PC-3 (cell line): ENCODE measurements at regions not wholly inside any gene's neighbourhood (a gene's known extent, or its start where the extent isn't known, plus 50 kb on each side); places are given as distances from the start of the nearest gene placed in this dataset.

Experiments
- ATAC-seq: fragments of 200-7000 bp; cut with Tn5 transposase; 2 replicates; pipeline ENCODE4 v1.9.1; 2020; ENCODE audit warnings: mild to moderate bottlenecking, moderate library complexity
- BruUV-seq: library from RNA; stranded (reverse); fragments of 400-500 nt; replicated peaks from 2 replicates; lab custom pipeline; 2021; lab: Mats Ljungman, UMichigan
- CTCF ChIA-PET: fragments of 300-600 bp; sonication (Branson Sonifier 250); formaldehyde crosslinking; loops from one replicate; lab custom pipeline; 2022; ENCODE audit warnings: antibody characterized with exemption; lab: Charles Lee
- POLR2A ChIA-PET: fragments of 300-600 bp; sonication (Branson Sonifier 250); formaldehyde crosslinking; loops from one replicate; lab custom pipeline; 2022; ENCODE audit warnings: antibody characterized with exemption; ENCODE audit not compliant: unreplicated experiment; lab: Charles Lee
- DNase-seq: peaks from one replicate; pipeline ENCODE4 v3.0.0-alpha.2; 2015
- H2AFZ ChIP-seq: fragments of 300-600 bp; sonication (generic); 2 replicates; pipeline ENCODE4 v1.6.0; 2016; ENCODE audit warnings: antibody characterized with exemption, low read length
- H3F3A ChIP-seq: fragments of 300-600 bp; sonication (generic); one replicate; pipeline ENCODE4 v1.6.0; 2017; ENCODE audit warnings: antibody characterized with exemption, low read length, control low read depth, mild to moderate bottlenecking; ENCODE audit not compliant: unreplicated experiment
- H3K27ac ChIP-seq: fragments of 300-600 bp; sonication (generic); 2 replicates; pipeline ENCODE4 v1.5.1; 2016; ENCODE audit warnings: mild to moderate bottlenecking, low read length
- H3K27me3 ChIP-seq: fragments of 300-600 bp; sonication (generic); 2 replicates; pipeline ENCODE4 v1.6.1; 2016; ENCODE audit warnings: low read length, mixed read lengths
- H3K36me3 ChIP-seq: fragments of 300-600 bp; sonication (generic); 2 replicates; pipeline ENCODE4 v1.6.1; 2016; ENCODE audit warnings: low read depth, mixed run types, low read length, mixed read lengths
- H3K4me1 ChIP-seq: fragments of 300-600 bp; sonication (generic); 2 replicates; pipeline ENCODE4 v1.5.1; 2016; ENCODE audit warnings: low read length; ENCODE audit not compliant: insufficient read depth
- H3K4me2 ChIP-seq: fragments of 300-600 bp; sonication (generic); 2 replicates; pipeline ENCODE4 v1.6.0; 2016; ENCODE audit warnings: low read length
- H3K4me3 ChIP-seq: fragments of 300-600 bp; sonication (generic); 2 replicates; pipeline ENCODE4 v1.5.1; 2016; ENCODE audit warnings: mild to moderate bottlenecking, low read length, mixed read lengths
- H3K79me2 ChIP-seq: fragments of 300-600 bp; sonication (generic); 2 replicates; pipeline ENCODE4 v1.6.1; 2017; ENCODE audit warnings: low read length, mixed read lengths
- H3K9ac ChIP-seq: fragments of 300-600 bp; sonication (generic); 2 replicates; pipeline ENCODE4 v1.6.0; 2016; ENCODE audit warnings: mild to moderate bottlenecking, low read length
- H3K9me2 ChIP-seq: fragments of 300-600 bp; sonication (generic); replicated peaks from 2 replicates; pipeline ENCODE4 v1.6.1; 2016; ENCODE audit warnings: mixed run types, low read length, mixed read lengths
- H3K9me3 ChIP-seq: fragments of 300-600 bp; sonication (generic); 2 replicates; pipeline ENCODE4 v1.6.1; 2016; ENCODE audit warnings: low read length, mixed read lengths
- H4K20me1 ChIP-seq: fragments of 300-600 bp; sonication (generic); 2 replicates; pipeline ENCODE4 v1.6.1; 2016; ENCODE audit warnings: low read length, mixed read lengths
- EZH2 ChIP-seq: fragments of 300-600 bp; sonication (generic); IDR thresholded peaks from one replicate; pipeline ENCODE4 v1.6.1; 2017; ENCODE audit warnings: antibody characterized with exemption, mild to moderate bottlenecking, low read length; ENCODE audit not compliant: unreplicated experiment
- EZH2phosphoT487 ChIP-seq: fragments of 300-600 bp; sonication (generic); IDR thresholded peaks from 2 replicates; pipeline ENCODE4 v1.6.1; 2018; ENCODE audit warnings: mild to moderate bottlenecking, antibody characterized with exemption, low read length, borderline replicate concordance
- intact Hi-C: fragments of 100-400 bp; cut with micrococcal nuclease; formaldehyde crosslinking; loops from 2 replicates; pipeline ENCODE4 v1.9.0; 2023
- TF ChIP-seq, protein P1 (sequence below): fragments of 300-600 bp; sonication (generic); conservative IDR thresholded peaks from 2 replicates; pipeline ENCODE4 v1.5.1; 2017; ENCODE audit warnings: antibody characterized with exemption, low read depth, mild to moderate bottlenecking, low read length

DNA sequence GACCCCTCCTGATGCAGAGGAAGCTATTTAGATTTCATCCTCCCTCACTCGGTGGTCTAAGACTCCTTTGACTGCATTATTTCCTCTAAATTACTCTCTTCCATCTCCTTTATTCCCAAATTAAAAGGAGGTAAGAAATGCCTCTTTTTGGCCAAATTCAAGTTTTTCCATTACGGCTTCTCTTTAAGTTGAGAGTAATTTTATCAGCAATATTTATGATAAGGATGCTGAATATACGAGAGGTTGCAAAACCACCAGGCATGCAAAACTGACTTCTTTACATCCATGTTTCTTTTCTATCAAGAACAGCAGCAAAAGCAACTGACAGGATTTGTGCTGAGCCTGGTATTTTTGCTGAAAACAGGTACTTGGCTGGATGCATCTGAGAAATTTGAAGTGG is 262.0 kb upstream of the RARB start:
- TF ChIP-seq EZH2phosphoT487 (no peak), EZH2 (no peak)
- TF ChIP-seq, protein P1, sequence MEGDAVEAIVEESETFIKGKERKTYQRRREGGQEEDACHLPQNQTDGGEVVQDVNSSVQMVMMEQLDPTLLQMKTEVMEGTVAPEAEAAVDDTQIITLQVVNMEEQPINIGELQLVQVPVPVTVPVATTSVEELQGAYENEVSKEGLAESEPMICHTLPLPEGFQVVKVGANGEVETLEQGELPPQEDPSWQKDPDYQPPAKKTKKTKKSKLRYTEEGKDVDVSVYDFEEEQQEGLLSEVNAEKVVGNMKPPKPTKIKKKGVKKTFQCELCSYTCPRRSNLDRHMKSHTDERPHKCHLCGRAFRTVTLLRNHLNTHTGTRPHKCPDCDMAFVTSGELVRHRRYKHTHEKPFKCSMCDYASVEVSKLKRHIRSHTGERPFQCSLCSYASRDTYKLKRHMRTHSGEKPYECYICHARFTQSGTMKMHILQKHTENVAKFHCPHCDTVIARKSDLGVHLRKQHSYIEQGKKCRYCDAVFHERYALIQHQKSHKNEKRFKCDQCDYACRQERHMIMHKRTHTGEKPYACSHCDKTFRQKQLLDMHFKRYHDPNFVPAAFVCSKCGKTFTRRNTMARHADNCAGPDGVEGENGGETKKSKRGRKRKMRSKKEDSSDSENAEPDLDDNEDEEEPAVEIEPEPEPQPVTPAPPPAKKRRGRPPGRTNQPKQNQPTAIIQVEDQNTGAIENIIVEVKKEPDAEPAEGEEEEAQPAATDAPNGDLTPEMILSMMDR: no peak
- Histone ChIP-seq H3K36me3 (no peaks in the 10 kb centered on the region), H3K27me3 (no peaks in the 10 kb centered on the region), H3K9me3 (0 out of 2 replicates have a peak, but pooled peaks cover 3% of the 10 kb centered on the region), H3K79me2 (no peaks in the 10 kb centered on the region), H3K27ac (no peak overlapping the region), H3F3A (no peaks in the 10 kb centered on the region), H3K4me3 (no peak overlapping the region), H3K4me2 (no peak overlapping the region), H3K9me2 (no peaks in the 10 kb centered on the region), H2AFZ (no peak overlapping the region), H4K20me1 (no peaks in the 10 kb centered on the region), H3K9ac (no peak overlapping the region), H3K4me1 (no peaks in the 10 kb centered on the region)
- ChIA-PET POLR2A (no interaction called here), CTCF (no interaction called here)
- intact Hi-C loops: no loop called here
- no peak for DNase-seq
- no TSS peak for BruUV-seq
- ATAC-seq: no peak

DNA sequence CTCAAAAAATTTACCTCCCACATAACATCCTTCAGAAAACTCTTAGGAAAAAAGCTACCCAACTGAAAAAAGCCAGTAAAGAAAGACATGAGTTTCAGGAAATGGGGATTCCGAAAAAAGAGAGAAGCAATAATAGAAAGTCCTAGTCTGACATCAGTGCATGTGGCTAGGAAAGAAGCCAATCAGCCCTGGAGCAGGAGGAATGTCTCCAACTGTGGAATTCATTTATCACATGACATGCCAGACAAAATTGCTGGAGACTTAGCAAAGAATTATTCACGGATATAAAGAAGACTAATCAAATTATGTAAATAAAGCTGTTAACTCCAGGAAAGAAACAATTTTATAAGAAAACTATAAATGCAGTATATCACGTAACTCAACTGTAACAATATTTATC is 258.9 kb upstream of the RARB start:
- H3K27me3 ChIP-seq: no peaks in the 10 kb centered on the region
- no peak for TF ChIP-seq EZH2phosphoT487
- no peak for TF ChIP-seq EZH2
- TF ChIP-seq, protein P1: no peak
- H4K20me1 ChIP-seq: no peaks in the 10 kb centered on the region
- no TSS peak for BruUV-seq
- no peak overlapping the region for H3K9ac ChIP-seq
- H3K9me3 ChIP-seq: 0 out of 2 replicates have a peak, but pooled peaks cover 3% of the 10 kb centered on the region
- DNase-seq (no peak), ATAC-seq (no peak)
- no peak overlapping the region for H3K4me3 ChIP-seq
- no peak overlapping the region for H3K4me2 ChIP-seq
- ChIA-PET CTCF (no interaction called here), POLR2A (no interaction called here)
- intact Hi-C loops: no loop called here
- H3K4me1 ChIP-seq: no peaks in the 10 kb centered on the region
- no peaks in the 10 kb centered on the region for H3K36me3 ChIP-seq
- no peaks in the 10 kb centered on the region for H3F3A ChIP-seq
- no peaks in the 10 kb centered on the region for H3K79me2 ChIP-seq
- H3K9me2 ChIP-seq: no peaks in the 10 kb centered on the region
- H2AFZ ChIP-seq: no peak overlapping the region
- no peak overlapping the region for H3K27ac ChIP-seq

- ATAC-seq: no peak
- H3K36me3 ChIP-seq: no peaks in the 10 kb centered on the region
Observed at GRCh38 chr3:25170021-25170420, 258.0 kb upstream of the RARB start.

More at GRCh38 chr3:25170021-25170420, 258.0 kb upstream of the RARB start:
- intact Hi-C loops: no loop called here
- Histone ChIP-seq H3K27me3 (no peaks in the 10 kb centered on the region), H3K4me1 (no peaks in the 10 kb centered on the region), H3K79me2 (no peaks in the 10 kb centered on the region), H4K20me1 (no peaks in the 10 kb centered on the region), H3K4me2 (no peak overlapping the region), H3F3A (no peaks in the 10 kb centered on the region), H3K9ac (no peak overlapping the region), H3K9me3 (0 out of 2 replicates have a peak, but pooled peaks cover 3% of the 10 kb centered on the region), H3K4me3 (no peak overlapping the region), H3K9me2 (no peaks in the 10 kb centered on the region), H2AFZ (no peak overlapping the region), H3K27ac (no peak overlapping the region)
- no TSS peak for BruUV-seq
- no peak for DNase-seq
- TF ChIP-seq EZH2 (no peak), EZH2phosphoT487 (no peak)
- TF ChIP-seq, protein P1: no peak
- POLR2A ChIA-PET: interaction anchor here (0.6 kb wide), 1 partner anchor 193 kb away, joined by 4 read pairs; no protein-coding TSS in a partner anchor
- CTCF ChIA-PET: no interaction called here
